ENCODE measurements at regions not wholly inside any gene's neighbourhood (a gene's known extent, or its start where the extent isn't known, plus 50 kb on each side); places are given as distances from the start of the nearest gene placed in this dataset.

GRCh38 chr9:42275141-42275540 is 91.7 kb downstream of the SPATA31A6 start:
- TF ChIP-seq, protein P1, sequence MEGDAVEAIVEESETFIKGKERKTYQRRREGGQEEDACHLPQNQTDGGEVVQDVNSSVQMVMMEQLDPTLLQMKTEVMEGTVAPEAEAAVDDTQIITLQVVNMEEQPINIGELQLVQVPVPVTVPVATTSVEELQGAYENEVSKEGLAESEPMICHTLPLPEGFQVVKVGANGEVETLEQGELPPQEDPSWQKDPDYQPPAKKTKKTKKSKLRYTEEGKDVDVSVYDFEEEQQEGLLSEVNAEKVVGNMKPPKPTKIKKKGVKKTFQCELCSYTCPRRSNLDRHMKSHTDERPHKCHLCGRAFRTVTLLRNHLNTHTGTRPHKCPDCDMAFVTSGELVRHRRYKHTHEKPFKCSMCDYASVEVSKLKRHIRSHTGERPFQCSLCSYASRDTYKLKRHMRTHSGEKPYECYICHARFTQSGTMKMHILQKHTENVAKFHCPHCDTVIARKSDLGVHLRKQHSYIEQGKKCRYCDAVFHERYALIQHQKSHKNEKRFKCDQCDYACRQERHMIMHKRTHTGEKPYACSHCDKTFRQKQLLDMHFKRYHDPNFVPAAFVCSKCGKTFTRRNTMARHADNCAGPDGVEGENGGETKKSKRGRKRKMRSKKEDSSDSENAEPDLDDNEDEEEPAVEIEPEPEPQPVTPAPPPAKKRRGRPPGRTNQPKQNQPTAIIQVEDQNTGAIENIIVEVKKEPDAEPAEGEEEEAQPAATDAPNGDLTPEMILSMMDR (conservative IDR thresholded peaks at IDR 0.05): no peak
- no peak for TF ChIP-seq ZFX (IDR thresholded peaks at IDR 0.05)
